GM12872 (cell line): ENCODE measurements at regions not wholly inside any gene's neighbourhood (a gene's known extent, or its start where the extent isn't known, plus 50 kb on each side); places are given as distances from the start of the nearest gene placed in this dataset.

Experiments
- TF ChIP-seq, protein P1 (sequence below): IDR thresholded peaks from 3 replicates; pipeline ENCODE4 v1.5.1; 2011; ENCODE audit warnings: low read depth, mild to moderate bottlenecking, low read length, moderate library complexity; ENCODE audit not compliant: insufficient read depth

DNA sequence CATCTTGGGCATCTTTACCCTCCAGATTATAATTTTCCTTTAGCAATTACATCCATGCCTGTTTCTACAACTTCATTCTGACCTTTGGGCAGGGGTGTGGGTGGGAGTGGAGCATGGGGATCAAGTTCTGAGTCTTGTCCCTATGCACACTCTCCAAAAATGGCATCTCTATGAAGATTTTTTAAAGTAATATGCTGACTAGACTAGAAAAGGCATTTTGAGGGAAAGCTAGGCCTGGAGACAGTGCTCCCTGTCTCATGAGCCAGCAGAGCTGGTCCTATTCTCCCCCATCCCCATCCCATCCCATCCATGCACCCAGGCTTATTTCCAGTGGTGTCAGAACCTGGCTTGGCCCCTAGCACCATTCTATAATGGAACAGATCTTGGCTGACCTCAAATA lies 398.0 kb upstream of the SLC24A2 start:
- TF ChIP-seq, protein P1, sequence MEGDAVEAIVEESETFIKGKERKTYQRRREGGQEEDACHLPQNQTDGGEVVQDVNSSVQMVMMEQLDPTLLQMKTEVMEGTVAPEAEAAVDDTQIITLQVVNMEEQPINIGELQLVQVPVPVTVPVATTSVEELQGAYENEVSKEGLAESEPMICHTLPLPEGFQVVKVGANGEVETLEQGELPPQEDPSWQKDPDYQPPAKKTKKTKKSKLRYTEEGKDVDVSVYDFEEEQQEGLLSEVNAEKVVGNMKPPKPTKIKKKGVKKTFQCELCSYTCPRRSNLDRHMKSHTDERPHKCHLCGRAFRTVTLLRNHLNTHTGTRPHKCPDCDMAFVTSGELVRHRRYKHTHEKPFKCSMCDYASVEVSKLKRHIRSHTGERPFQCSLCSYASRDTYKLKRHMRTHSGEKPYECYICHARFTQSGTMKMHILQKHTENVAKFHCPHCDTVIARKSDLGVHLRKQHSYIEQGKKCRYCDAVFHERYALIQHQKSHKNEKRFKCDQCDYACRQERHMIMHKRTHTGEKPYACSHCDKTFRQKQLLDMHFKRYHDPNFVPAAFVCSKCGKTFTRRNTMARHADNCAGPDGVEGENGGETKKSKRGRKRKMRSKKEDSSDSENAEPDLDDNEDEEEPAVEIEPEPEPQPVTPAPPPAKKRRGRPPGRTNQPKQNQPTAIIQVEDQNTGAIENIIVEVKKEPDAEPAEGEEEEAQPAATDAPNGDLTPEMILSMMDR, result no peak

DNA sequence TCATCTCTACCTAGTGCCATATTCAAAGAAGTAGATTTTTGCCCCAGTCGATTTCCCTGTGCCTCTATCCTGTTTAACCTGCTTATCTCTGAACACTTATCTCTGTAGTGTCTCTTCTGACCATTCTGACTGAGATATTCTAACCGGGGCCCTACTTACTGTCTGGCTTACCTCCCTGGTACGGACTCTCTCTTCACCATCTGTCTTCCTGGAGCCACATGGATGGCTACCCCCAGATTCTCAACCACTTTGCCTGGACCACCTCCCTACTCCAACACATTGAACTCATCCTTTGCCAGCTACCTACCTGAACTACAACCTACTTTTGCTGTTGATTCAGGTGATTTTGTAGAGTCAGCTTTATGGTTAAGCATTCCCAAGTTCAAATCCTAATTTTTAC lies 397.4 kb upstream of the SLC24A2 start:
- TF ChIP-seq, protein P1, result no peak

DNA sequence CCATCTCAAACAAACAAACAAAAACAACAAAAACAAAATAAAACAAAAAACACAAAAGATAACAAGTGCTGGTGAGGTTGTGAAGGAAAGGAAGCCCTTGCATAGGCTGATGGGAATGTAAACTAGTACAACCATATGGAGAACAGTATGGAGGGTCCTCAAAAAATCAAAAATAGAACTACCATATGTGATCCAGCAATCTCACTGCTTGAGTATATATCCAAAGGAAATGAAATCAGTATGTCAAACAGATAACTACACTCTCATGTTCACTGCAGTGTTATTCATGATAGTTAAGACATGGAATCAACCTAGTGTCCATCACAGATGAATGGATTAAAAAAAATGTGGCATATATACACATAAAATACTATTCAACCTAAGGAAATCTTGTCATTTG lies 395.7 kb upstream of the SLC24A2 start:
- TF ChIP-seq, protein P1, result no peak

DNA sequence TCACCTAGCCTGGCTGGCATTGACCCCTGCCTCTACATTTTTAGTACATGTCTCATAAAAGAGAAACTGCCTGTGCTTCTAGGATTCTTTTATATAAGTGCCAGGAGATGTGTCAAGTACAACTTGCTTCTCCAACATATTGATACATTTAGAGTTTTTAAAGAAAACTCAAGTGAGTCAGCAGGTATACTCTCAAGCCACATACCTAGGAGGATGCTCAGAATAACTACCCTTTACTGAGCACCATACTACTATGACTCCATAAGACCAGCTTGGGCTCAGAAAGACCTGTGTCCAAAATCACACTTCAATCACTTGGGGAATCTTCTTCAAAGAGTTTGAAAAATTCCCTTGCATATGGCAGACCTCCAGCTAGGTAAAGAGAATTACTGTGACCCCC lies 389.8 kb upstream of the SLC24A2 start:
- TF ChIP-seq, protein P1, result no peak

DNA sequence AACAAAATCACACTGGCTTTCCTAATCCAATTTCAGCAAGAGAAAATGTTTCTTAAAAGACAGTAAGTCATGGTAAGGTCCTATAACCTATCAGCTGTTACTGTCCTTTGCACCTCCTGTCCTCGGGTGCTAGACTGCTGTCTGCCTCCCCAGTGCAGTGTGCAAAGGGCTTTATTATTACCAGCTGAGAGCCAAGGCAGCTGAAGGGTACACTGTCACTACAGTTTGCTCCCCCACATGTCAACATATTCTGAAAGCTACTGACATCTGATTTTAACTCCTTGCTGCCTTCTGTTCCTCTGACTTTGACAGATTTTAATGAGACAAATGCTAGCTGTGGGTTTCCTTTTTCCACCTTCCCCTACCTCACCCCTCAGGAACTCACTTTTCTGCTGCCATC lies 389.4 kb upstream of the SLC24A2 start:
- TF ChIP-seq, protein P1, result no peak

DNA sequence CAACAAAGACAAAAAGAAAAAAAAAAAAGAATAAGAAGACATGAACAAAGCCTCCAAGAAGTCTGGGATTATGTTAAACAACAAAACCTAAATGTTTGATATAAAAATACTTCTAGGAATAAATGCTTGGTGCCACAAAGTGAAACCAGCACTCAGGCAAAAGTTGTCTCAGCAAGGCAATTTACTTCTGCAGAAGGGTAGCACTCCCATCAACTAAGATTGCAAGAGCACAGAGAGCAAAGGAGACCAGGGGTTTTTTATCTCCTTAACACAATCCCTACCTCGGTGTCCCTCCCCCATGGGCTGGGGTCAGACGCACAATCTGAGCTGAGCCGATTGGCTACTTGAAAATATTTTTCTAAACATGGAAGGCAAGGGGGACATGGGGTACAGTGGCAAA lies 381.3 kb upstream of the SLC24A2 start:
- TF ChIP-seq, protein P1, result no peak

DNA sequence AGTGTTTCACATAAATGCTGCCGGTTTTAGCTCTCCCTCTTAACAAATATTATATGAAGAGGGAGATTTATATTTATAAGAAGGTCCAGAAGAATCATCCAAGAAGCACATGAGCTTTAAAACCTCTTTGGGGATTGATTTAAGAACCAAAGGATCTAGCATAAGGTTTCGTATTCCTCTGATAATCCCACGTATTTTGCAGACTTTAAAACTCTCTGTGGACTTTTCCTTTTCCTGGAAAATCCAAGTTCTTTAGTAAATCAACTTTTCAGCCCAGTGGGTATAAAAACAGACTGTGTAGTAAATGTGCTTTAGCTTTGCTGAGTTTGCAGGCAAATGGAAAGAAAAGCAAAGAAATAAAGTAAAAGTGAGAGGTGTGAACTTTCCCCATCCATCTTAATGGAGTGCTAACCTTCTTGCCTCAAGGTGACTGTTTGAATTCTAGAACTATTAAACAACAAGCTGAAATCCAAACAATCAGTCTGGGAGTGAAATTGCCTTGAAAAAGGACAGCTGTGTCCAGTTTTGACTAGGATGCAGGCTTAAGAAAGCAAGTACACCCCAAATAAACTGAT lies 363.4 kb upstream of the SLC24A2 start:
- TF ChIP-seq, protein P1, result no peak
